ENCODE measurements at regions not wholly inside any gene's neighbourhood (a gene's known extent, or its start where the extent isn't known, plus 50 kb on each side); places are given as distances from the start of the nearest gene placed in this dataset.

DNA sequence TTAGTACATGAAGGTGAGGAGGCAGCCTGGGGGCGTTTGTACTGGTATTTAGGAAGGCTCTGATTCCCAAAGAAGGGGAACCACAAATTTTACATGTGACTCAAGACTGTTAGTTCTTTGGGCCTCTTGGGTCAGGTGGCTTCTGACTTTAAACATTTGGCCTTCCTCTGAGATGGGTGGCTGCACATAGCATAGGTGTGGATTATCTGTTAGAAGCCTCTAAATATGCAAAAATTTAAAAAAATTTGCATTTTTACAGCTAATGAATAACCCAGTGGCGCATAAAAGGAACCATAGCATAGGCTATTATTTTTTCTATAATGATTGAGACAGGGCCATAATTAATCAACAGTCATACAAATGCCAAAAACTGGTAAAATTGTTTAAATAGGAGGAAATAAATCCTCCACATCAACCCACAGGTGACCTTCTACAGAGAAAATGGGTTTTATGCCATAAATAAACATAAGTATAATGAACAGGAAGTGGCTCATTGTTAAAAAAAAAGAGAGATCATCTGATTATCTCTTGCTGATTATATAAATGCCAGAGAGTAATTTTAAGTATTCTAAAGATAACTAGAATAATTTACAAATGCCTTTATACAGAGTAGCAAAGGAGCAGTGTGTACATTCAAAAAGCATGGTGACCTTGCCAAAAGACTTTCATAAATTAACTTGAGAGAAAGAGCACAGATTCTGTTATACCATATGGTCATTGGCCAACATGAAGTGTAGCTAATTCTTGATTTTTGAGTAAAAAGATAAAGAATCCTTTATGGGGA is 284.2 kb upstream of the ATP2B1 start:
- Histone ChIP-seq H3K9ac (ENCODE audit: insufficient read depth in 1 of 2, low read length in 2 of 2) (no peak overlapping the region), H3K9me3 (ENCODE audit: control insufficient read depth in 4 of 4, insufficient read depth in 3 of 4, low read length in 3 of 4) (no peaks in the 10 kb centered on the region), H3K4me1 (ENCODE audit: control insufficient read depth in 5 of 5, insufficient read depth in 5 of 5, low read length in 5 of 5) (peaks cover 0 to 28% (median 9%) of the 10 kb centered on the region in 5 donors), H3K4me3 (no peak overlapping the region), H3K27ac (ENCODE audit: low read depth in 1 of 2, low read length in 1 of 2) (no peak overlapping the region), H3K27me3 (ENCODE audit: control insufficient read depth in 3 of 3, insufficient read depth in 3 of 3, low read length in 2 of 3) (no peaks in the 10 kb centered on the region), H3K36me3 (ENCODE audit: control insufficient read depth in 4 of 4, insufficient read depth in 4 of 4, low read length in 4 of 4) (no peaks in the 10 kb centered on the region)
- ATAC-seq (ENCODE audit: insufficient read depth, low FRiP score) (no peak), DNase-seq (peak in 2 of 3 donors; percentile 47 to 56)
- TF ChIP-seq, protein P1, sequence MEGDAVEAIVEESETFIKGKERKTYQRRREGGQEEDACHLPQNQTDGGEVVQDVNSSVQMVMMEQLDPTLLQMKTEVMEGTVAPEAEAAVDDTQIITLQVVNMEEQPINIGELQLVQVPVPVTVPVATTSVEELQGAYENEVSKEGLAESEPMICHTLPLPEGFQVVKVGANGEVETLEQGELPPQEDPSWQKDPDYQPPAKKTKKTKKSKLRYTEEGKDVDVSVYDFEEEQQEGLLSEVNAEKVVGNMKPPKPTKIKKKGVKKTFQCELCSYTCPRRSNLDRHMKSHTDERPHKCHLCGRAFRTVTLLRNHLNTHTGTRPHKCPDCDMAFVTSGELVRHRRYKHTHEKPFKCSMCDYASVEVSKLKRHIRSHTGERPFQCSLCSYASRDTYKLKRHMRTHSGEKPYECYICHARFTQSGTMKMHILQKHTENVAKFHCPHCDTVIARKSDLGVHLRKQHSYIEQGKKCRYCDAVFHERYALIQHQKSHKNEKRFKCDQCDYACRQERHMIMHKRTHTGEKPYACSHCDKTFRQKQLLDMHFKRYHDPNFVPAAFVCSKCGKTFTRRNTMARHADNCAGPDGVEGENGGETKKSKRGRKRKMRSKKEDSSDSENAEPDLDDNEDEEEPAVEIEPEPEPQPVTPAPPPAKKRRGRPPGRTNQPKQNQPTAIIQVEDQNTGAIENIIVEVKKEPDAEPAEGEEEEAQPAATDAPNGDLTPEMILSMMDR (IDR thresholded peaks at IDR 0.05; ENCODE audit: control extremely low read depth, extremely low read depth), result no peak
- WGBS, 2 donors, result 59 to 75% methylated on average over 2 of the region's 2 CpGs

DNA sequence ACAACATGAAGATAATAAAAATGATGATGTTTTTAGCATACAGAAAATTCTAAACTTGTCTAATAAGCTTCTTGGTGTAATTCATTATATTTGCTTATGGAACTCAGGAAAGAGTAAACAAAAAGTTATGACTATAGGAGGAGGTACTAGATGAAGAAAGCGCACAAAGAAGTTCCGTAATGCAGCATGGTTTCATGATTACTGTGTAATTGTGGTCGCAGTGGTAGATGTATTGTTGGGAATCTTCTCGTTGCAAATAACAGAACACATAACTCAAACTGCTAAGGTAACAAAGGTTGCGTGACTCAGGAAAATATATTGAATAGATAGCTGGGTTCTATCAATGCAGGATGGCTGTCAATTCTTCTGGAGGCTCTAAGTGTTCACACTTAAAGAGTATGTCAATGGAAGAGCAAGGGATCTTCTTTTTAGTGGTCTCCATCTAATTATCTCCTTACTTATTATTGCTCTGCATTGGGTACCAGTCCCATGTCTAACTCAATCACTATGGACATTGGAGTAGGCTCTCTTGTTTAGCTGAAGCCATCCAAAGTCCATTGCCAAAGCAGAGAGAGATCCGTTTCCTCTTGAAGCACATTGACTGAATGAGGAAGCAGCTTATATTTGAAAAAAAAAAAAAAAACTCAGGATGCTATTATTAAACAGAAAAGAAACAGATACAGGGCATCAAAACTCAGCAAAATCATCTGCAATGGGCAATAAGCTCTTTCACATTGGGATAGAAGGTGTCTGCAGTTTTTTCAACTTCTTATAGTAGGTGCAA is 283.4 kb upstream of the ATP2B1 start:
- DNase-seq, result no peak
- no peak overlapping the region for H3K9ac ChIP-seq (ENCODE audit: insufficient read depth in 1 of 2, low read length in 2 of 2)
- H3K36me3 ChIP-seq (ENCODE audit: control insufficient read depth in 4 of 4, insufficient read depth in 4 of 4, low read length in 4 of 4), result no peaks in the 10 kb centered on the region
- H3K4me1 ChIP-seq (ENCODE audit: control insufficient read depth in 5 of 5, insufficient read depth in 5 of 5, low read length in 5 of 5), result peaks cover 0 to 30% (median 9%) of the 10 kb centered on the region in 5 donors
- H3K4me3 ChIP-seq, result no peak overlapping the region
- TF ChIP-seq, protein P1 (IDR thresholded peaks at IDR 0.05; ENCODE audit: control extremely low read depth, extremely low read depth), result no peak
- WGBS, 2 donors, result 76 to 82% methylated on average over 6 of the region's 6 CpGs
- H3K9me3 ChIP-seq (ENCODE audit: control insufficient read depth in 4 of 4, insufficient read depth in 3 of 4, low read length in 3 of 4), result no peaks in the 10 kb centered on the region
- no peak overlapping the region for H3K27ac ChIP-seq (ENCODE audit: low read depth in 1 of 2, low read length in 1 of 2)
- no peak for ATAC-seq (ENCODE audit: insufficient read depth, low FRiP score)
- H3K27me3 ChIP-seq (ENCODE audit: control insufficient read depth in 3 of 3, insufficient read depth in 3 of 3, low read length in 2 of 3), result no peaks in the 10 kb centered on the region

DNA sequence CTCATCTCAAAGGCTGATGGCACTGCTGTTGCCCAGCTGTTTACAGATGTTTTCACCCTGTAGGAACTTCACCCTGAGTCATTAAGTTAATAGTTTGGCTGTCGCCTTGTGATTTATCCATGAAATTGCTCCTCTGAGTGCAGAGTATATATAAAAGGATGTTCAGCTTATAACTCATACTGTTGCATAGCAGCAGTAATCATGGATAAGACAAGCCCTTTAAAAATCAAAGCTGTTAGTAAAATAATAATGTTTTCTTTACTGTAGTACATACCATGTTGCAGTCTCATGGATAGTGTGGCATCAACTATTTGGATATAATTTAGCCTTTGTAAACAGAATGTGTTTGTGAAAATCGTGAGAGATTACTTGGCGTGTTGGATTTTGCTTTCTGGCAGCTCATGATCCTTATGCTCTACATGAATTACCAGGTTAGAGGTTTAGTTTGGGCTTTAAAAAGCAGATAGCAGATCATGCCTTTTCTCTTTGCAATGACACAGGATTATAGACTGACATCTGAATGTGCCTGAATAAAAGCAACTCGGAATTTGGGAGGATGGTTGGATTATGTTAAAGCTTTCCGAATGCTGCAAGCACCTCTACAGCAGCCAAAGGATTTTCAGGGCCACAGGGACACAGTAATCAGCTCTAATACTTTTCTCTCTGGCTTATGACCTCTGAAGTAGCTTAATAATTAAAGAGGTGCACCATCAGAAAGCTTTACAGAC is 279.7 kb upstream of the ATP2B1 start:
- TF ChIP-seq, protein P1 (IDR thresholded peaks at IDR 0.05; ENCODE audit: control extremely low read depth, extremely low read depth), result no peak
- Histone ChIP-seq H3K4me1 (ENCODE audit: control insufficient read depth in 5 of 5, insufficient read depth in 5 of 5, low read length in 5 of 5) (peaks cover 0 to 21% (median 9%) of the 10 kb centered on the region in 5 donors), H3K4me3 (no peak overlapping the region), H3K9me3 (ENCODE audit: control insufficient read depth in 4 of 4, insufficient read depth in 3 of 4, low read length in 3 of 4) (no peaks in the 10 kb centered on the region), H3K36me3 (ENCODE audit: control insufficient read depth in 4 of 4, insufficient read depth in 4 of 4, low read length in 4 of 4) (no peaks in the 10 kb centered on the region), H3K27me3 (ENCODE audit: control insufficient read depth in 3 of 3, insufficient read depth in 3 of 3, low read length in 2 of 3) (no peaks in the 10 kb centered on the region), H3K9ac (ENCODE audit: insufficient read depth in 1 of 2, low read length in 2 of 2) (no peak overlapping the region), H3K27ac (ENCODE audit: low read depth in 1 of 2, low read length in 1 of 2) (no peak overlapping the region)
- WGBS, 2 donors, result 74 to 86% methylated on average over 5 of the region's 5 CpGs
- no peak for ATAC-seq (ENCODE audit: insufficient read depth, low FRiP score)
- DNase-seq, result peak in 2 of 3 donors; percentile 47 to 50

Data from lung (tissue), 11 donors.